NCI-H2107 treated with DMSO at 0.1 percent for 48 hours (cell line): ENCODE measurements at regions not wholly inside any gene's neighbourhood (a gene's known extent, or its start where the extent isn't known, plus 50 kb on each side); places are given as distances from the start of the nearest gene placed in this dataset.
"Not testable (repeated sequence)": the region's sequence is repeated elsewhere in the genome, so short reads cannot be mapped to it uniquely, and the experiment has no call there.

Source experiments
- DNase-seq: peaks from one replicate; lab custom pipeline; 2025; ENCODE audit not compliant: unreplicated experiment; lab: John Stamatoyannopoulos, UW

DNA sequence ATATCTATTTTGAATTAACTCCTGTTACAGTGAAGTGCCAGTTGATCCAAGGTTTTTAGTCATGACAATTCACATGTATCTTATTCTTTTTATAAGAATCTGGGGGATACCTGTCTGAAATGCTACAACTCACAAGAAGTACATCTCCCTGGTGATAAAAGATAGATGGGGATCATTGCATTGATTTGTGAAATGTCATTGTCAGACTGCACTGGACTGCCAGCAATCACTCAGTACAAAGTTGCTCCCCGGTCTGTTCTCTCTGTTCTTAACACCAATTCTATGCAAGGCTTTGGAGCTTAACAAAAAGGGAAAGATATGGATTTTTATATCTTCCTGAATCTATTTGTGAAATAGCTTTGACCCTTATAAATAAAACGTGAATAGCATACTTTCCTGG lies 171.8 kb upstream of the PCSK5 start:
- no peak for DNase-seq

- no peak for DNase-seq
These were observed 162.1 kb upstream of the PCSK5 start for GRCh38 chr9:75728391-75728790.

DNA sequence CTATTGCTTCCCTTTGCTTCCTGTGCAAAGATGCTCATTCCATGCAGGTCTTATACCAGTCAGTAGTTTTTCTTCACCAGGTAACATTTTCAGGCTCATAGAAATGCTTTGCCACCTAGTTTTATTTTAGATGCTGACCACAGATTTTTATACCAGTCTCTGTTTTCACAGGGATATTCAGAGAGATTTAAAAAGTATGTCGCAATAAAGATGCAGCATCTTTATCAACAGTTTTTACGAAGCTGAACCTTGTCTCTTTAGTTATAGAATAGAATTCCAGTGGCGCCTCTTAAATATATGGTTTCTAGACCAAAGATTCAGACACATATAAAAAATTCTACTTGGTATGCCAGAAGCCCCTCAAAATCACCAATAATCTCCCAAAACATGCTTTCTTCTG lies 155.7 kb upstream of the PCSK5 start:
- DNase-seq = no peak

GRCh38 chr9:75739884-75740611 lies 150.4 kb upstream of the PCSK5 start:
- DNase-seq = no peak

- no peak for DNase-seq
These were observed 146.6 kb upstream of the PCSK5 start for GRCh38 chr9:75743855-75744254.

DNA sequence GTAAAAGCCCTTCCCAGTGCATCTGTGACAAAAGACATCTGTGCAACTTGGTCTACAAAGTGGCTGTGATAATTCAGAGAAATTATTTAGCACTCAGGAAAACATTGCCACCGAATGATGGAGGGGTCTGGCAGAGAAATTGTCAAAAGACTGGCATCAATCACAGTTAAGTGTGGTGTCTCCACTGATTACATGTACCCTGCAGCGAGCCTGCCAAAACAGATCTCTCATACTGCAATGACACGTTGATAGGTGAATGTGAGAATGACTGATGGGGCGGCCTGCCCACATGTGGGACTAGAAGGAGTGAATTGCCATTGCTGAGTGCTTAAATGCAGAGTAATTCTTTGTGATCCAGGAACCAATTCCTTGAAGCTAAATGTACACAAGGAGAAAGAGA lies 136.4 kb upstream of the PCSK5 start:
- no peak for DNase-seq

GRCh38 chr9:75775166-75775565 lies 115.3 kb upstream of the PCSK5 start:
- DNase-seq = no peak

GRCh38 chr9:75775966-75776691 lies 114.3 kb upstream of the PCSK5 start:
- DNase-seq = no peak

- no peak for DNase-seq
These were observed 110.3 kb upstream of the PCSK5 start for GRCh38 chr9:75780185-75780584.

DNA sequence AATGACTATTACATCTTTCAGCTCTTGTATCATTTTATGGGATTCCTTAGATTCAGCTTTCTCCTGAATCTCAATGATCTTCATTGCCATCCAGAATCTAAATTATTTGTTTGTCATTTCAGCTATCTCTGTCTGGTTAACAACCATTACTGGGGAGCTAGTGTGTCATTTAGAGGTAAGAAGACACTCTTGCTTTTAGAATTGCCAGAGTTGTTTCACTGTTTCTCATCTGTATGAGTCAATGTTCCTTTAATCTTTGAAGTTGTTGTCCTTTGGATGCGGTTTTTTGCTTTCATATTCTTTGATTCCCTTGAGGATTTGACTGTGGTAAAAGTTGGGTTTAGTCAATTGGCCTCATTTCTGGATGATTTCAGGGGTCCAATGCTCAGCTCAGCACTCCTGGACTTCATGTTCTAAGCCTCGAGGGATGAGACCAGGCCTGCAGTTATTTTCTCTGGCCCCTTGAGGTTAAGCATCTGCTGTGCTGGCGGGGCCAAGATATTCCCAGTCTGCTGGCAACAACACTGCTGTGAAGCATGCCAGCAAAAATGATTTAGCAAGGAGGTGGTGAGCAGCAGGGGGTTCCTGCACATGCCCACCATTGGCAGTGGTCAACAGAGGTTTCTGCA lies 102.4 kb upstream of the PCSK5 start:
- no peak for DNase-seq

DNA sequence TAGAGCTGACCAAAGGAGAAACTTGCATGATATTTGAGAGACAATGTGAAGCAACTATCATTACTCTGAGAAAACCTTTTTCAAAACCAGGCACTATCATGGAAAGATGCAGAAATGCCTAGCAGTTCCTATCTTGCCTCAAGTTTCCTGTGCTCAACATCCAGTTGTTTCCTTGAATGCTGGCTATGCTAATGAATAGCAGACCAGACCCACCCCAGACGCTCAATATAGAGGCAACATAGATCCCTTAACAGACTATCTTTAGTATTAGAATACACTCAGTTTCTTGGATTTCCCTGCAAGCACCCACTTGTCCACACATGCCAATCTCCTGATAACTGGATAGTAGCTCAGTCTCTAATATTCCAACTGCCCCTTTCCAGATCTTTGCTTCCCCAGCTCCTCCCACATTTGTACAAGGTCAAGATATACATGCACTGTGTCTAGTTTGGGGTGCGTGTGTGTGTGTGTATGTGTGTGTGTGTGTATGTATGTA lies 93.3 kb upstream of the PCSK5 start:
- no peak for DNase-seq

DNA sequence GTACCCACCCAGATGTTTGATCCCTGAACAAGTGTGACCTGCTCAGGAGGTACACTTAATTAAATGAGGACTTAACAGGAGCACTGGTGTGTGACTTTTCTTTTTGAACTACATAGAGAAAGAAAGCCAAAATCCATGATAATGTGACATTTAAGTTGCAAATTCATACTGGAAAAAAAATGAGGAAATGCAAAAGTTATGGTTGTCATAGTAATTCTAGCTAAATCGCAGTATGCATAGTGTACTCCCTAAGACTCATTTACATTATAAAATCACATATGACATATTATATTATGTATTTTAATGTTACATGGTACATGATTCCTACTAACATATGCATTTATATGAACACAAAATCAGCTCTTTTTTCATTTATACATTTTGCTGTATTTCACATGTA lies 92.0 kb upstream of the PCSK5 start:
- DNase-seq = no peak

- no peak for DNase-seq
These were observed 87.3 kb upstream of the PCSK5 start for GRCh38 chr9:75803130-75803529.

DNA sequence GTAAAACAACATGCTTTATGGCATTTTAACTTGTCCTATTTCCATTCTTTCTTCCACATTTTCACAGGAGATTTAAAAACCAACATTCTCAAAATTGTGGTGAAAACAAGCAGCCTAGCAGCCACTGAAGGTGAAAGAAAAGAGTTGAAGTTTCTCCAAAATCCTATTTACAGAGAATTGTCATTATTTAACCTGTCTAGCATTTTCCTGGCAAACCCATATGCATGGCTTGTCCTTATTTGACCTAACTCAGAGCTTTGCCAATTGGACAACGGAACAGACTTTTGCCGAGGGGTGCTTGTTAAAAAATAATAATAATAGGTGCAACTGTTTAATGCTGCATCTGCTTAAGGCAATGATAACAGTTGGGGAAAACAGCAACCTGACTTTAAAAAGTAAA lies 80.4 kb upstream of the PCSK5 start:
- DNase-seq = no peak

DNA sequence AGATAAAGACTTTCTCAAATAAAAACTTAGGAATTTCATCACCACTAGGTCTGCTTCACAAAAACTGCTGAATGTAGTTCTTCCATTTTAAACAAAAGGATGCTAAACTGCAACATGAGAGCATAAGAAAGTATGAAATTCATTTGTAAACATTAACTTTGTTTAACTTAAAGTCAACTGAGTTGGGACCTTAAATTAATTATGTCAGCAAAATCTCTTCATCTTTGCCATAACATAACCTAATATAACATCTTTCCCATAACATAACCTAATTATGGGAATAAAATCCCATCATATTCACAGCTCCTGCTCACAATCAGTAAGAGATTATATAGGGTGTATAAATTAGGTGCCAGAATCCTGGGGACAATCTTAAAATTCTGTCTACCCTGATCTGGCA lies 78.8 kb upstream of the PCSK5 start:
- DNase-seq = no peak

- DNase-seq = no peak
These were observed 78.3 kb upstream of the PCSK5 start for GRCh38 chr9:75812141-75812540.

DNA sequence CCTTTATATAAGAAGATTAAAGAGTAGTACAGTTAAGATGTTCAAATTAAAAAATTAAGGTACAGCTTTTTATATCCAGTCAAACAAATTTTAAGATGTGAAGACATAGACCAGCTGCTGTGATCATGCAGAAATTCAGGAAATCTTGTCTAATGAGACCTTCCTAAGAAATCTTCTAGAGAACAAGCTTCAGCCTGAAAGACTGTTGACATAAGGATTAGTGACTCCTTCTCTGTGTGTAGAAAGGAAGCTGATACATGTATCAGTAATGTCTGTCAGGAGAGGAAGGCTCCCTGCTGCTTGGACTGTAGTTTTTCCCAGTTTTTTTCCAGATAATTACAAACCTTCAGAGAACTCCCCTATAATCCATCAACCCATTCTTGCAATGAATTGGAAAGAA lies 75.8 kb upstream of the PCSK5 start:
- no peak for DNase-seq

GRCh38 chr9:75820471-75821115 lies 69.9 kb upstream of the PCSK5 start:
- DNase-seq = not testable (repeated sequence)

GRCh38 chr9:75823151-75823550 lies 67.3 kb upstream of the PCSK5 start:
- no peak for DNase-seq

DNA sequence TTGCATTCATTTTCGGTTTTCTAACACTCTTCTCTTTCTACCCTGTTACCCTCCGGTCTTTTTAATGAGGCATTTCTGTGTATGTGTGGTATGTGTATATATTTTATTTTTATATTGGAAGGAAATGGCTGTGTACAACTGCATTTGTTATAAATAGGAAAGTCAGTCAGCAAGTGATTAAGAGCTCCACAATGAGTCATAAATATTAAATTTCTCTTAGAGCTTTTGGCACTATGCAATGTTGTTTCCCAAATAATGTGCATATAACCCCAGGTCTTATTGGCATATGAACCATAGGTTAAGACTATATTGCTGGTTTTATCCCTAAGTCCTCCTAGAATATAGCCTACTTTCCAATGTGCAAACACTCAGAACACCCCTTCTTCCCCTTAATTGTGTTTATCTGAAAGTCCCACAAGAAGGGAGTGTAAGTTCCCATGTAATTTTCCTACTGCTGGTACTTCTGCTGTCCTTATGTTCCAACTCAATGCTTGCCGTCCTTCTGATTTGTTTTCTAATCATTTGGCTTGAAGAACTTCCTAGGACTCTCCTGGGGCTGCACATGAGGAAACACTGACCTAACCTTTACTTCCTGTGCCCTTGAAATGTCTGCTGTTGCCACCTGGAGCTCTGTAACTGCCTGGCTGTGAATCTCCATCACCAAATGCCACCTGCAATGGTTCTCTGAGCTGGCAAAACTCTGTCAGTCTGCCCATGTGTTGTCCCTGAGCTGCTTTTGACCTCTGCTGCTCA lies 65.5 kb upstream of the PCSK5 start:
- no peak for DNase-seq

DNA sequence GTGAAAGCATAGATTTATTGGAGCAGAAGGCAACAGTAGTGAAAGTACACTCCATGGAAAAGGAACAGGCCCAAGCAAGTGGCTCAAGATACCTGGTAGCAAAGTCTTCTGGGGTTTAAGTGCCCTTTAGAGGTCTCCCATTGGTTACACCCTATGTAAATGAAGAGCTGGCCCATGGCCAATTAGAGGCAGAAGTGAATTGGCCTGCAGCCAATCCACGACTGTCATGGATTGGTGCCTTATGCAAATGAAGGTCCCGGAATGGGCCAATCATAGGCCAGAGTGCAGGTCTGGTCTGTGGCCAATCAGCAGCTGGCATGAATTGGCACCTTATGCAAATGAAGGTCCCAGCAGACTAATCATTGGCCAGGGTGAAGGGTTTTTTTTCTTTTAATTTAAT lies 64.2 kb upstream of the PCSK5 start:
- DNase-seq = no peak
